Stimulated activated naive CD8-positive, alpha-beta T cell treated with anti-CD3 and anti-CD28 coated beads, Interleukin-15, Interleukin-2, amounts not matched to agents 100 U/mL and 50 U/mL, for 24 hours (primary cell): ENCODE measurements at regions not wholly inside any gene's neighbourhood (a gene's known extent, or its start where the extent isn't known, plus 50 kb on each side); places are given as distances from the start of the nearest gene placed in this dataset.

Source experiments
- ATAC-seq: fragments of 150-1000 bp; cut with Tn5 transposase; one replicate; pipeline ENCODE4 v1.10.0; 2021
- DNase-seq: peaks from one replicate; pipeline ENCODE4 v3.0.0; 2021

DNA sequence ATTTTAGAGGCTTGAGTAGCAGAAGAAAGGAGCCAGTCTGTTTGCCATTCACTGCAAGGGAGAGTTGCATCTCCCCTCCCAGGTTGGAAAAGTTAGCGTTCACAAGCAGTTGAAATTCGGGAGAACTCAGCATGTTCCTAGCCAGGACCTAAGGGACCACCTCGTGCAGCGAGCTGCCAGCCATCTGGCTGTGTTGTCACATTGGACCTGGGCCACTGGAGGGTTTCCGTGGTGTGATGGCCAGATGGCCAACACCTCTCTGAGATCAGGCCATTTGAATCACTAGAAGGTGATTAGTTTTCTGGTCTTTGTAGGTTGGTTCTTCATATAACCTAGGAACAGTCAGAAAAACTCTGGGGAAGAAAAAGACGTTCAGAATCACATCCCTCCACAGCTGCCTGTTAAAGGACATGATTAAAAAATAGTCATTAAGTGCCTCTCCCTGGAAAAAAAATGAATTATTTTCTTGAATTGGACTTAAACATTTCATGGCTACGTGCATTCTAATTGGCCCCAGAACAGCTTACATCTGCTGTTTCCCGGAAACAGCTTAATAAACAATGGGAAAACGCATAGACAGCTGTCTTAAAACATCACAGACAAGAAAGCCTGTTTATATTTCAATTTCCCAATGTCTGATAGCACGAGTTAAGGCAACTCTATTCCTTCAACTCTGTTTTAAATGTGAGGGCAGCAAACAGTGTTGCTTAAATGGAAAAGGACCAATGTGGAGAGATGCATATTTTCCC lies 303.9 kb downstream of the TENT4A start:
- DNase-seq (no peak), ATAC-seq (no peak)

- DNase-seq (no peak), ATAC-seq (no peak)
Measured at GRCh38 chr5:7018198-7018597, 305.0 kb downstream of the TENT4A start.

DNA sequence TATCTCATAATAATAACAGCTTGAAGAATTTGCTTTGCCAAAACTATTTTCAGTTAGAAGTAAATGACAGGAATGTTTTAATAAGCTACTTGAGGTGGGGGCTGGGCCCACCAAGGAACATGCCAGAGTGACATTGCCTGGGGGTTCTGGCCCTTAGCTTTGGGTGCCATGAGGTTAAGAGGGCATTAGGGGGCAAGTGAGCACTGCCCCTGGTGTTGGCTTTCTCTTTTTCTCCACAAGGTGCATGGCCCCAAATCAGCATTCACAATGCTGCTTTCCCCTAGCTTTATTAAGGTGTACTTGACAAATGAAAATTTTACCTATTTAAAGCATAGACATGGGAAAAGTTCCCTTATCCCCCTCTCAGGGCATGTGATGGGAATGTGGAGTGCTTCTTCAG lies 305.4 kb downstream of the TENT4A start:
- ATAC-seq = no peak
- DNase-seq = no peak

DNA sequence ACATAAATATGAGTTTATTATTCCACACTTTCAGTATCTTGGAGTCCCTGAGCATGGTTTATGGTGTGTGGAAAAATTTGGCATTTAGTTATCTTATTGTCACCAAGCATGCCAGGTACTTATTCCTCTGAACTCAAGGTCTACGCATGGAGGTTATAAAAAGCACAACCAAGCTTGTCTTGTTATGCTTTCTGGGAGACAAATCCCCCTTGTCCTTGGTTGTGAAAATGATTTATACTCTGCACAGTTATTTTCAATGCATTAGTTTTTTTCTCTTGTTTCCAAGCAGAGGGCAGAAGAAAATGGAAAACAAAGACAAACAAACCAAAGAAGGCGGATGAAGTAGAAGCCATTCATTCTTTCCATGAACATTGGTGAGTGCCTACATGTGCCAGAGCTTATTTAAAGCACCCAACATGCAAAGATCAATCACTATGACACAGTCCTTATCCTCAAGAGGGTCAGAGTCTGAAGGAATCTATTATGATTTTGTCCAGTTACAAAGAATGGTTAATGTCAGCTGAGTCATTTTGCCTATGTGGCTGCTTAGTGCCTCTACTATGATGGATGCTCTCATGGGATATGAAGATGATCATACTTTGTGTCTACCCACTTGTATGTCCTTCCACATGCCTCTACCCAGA lies 323.1 kb downstream of the TENT4A start:
- DNase-seq = no peak
- ATAC-seq = no peak

- ATAC-seq (no peak), DNase-seq (no peak)
Measured at GRCh38 chr5:7039074-7039473, 325.8 kb downstream of the TENT4A start.

DNA sequence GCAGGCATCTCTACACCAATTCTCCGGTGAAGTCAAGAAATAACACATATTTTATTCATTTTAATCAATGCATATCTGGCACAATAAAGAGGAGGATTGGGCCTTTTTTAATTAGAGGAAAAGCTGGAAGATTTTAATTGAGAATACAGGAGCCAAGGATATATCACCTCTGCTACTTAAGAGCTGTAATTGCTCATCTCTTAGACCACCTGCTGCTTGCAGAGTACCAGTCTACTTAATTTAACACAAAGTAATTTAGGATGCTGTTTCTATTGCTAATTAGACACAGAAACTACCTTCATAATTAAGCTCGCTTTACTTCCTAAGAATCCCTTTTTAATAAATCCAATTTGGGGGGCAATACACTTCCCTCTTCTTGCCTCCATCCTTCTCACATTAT lies 326.9 kb downstream of the TENT4A start:
- no peak for DNase-seq
- no peak for ATAC-seq

- no peak for ATAC-seq
- no peak for DNase-seq
Measured at GRCh38 chr5:7043797-7044196, 330.6 kb downstream of the TENT4A start.

DNA sequence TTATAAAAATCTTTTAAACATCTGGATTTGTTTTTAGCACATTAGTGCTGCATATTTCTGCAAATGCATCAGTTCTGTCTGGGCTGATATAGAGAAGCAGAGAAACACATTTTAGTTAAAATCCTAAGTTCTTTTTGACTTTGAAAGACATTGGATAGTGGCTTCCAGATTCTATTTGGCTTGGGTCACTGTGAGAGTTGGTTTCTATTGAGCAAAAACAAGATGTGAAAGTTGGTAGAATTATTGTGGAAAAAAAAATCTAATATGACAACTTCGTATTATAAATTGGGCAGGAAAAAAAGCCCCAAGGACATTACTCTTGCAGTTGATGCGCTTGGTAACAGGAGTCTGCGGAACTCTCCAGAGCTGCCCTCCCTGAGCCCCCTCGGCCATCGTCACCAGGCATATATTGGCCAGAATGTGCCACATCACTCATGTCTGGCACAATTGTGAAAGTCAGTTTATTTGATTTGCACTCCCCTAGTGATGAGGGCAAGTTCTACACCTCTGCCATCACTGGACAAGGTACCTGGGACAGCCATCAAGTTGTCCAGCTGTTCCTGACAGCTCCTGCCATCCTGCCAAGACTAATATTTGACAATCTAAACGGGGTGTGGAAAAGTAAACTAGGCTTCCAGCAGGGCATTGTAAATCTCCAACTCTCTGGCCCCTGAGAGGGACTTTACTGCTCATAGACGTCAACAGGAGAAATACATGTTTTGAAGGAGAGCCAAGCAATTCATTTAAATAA lies 334.5 kb downstream of the TENT4A start:
- no peak for ATAC-seq
- DNase-seq = no peak

DNA sequence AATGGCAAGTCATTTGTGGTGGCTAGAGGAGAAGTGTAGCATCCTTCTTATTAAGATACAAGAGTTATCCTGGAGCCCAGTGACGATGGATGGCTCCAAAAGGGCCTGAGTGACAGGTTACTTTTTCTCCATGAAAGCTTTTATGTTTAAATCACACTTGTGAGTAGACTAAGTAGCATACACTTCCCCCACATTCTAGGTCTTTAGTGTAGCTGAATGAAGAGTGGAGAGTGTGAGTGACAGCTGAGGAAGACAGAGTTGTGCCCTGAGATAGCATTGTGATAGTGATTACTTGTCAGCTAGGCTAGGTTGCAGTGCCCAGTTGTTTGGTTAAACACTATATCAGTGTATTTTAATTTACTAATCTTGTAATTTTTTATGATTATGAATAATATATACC lies 337.8 kb downstream of the TENT4A start:
- no peak for ATAC-seq

GRCh38 chr5:7053125-7053524 lies 339.9 kb downstream of the TENT4A start:
- ATAC-seq (no peak), DNase-seq (no peak)

More for the DNA sequence above, 337.8 kb downstream of the TENT4A start:
- no peak for DNase-seq

DNA sequence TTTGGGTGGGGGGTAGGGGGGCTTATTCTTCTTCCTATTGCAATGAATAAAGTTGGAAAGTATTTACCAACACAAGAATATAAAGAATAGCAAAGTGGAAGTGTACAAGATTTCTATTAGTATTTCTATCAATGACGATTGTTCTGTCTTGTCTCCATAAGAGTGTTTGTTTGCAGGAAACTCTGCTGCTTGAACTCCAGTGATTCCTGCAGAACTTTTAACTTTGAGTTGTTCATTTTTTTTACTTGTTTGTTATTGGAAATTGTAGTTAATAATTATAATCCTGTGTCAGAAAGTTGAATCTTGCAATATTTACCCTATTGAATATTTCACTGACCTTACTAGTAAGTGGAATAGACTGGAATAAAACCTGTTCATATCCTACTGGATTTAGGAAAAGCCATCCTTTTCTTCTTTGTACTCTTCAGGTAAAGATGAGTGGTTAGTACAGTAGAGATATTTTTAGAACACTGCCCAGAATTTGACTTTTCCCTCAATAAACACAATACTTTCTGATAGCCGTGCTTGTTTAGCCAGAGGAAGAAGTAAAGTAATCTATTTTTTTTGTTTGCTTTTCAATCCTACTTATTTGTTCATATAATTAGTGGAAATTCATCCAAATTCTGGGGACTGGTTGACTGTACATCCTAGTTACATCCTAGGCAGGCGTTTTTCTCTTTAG lies 340.4 kb downstream of the TENT4A start:
- DNase-seq (no peak), ATAC-seq (no peak)

DNA sequence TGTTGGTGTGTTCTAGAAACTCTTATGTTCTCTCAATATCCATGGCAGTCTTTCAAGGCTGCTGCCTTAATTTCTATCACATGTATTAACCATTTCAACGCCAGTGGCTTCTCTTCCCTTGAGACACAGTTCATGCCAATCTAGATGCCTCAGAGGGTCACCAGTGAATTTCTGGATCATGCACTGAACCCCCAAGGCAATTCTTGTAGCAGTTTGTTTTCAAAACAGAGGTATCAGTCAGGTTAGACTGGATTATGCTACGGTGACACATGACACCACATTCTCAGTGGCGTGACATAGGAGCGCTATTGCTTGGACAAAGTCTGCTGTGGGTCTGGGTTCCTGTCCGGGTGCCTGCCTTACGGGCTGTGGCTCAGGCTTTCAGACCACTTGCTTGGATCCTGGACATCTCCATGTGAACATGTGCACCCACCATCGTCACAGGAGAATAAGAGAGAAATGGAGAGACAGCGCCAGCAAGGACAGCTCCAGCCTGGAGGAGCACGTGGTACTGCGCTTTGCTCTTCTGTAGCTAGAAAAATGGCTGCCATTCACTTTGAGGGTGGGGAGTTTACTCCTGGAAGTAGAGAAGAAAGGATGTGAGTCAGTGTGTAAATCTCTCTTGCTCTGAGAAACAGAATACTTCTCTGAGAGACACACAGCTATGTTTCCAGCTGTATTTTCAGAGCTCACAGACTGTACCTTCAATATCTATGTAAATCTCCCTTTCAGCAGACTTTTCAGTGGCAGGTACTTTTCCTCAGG lies 329.3 kb upstream of the ADCY2 start:
- ATAC-seq (no peak), DNase-seq (no peak)

DNA sequence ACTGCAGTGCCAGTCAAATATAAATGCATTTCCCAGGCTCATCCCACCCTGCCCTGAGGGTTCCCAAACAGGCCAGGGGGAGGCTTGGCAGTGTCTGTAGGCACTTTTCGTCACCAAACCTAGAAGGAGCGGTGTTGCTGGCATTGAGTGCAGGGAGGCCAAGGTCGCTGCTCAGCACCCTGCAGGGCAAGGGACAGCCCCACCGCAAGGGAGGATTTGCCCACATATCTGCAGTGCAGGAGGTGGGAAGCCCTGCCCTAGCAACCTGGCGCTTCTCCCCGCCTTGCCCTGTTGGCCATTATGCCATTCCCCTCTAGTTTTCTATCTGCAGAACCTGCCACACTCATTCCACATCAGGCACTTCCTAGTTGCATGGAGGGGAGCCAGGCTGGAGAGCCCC lies 327.8 kb upstream of the ADCY2 start:
- ATAC-seq (no peak), DNase-seq (no peak)

- ATAC-seq (no peak), DNase-seq (no peak)
Measured at GRCh38 chr5:7068899-7069298, 327.0 kb upstream of the ADCY2 start.

- ATAC-seq (no peak), DNase-seq (no peak)
Measured at GRCh38 chr5:7072188-7072587, 323.8 kb upstream of the ADCY2 start.

DNA sequence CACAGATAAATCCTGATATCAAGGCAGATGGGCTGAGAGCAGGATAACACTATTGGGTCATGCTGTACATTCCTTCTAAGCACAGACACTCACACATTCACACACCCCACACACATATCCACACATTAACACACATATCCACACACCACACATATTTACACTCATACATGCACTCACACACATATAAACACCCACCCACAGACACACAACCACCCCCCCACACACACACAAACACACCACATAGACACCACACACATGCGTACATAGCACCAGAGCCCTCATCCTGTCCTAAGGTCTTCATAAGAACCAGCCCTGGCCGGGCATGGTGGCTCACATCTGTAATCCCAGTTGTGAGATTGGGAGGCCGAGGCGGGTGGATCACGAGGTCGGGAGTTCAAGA lies 322.3 kb upstream of the ADCY2 start:
- ATAC-seq (no peak), DNase-seq (no peak)

- ATAC-seq = no peak
Measured at GRCh38 chr5:7074176-7074575, 321.8 kb upstream of the ADCY2 start.

DNA sequence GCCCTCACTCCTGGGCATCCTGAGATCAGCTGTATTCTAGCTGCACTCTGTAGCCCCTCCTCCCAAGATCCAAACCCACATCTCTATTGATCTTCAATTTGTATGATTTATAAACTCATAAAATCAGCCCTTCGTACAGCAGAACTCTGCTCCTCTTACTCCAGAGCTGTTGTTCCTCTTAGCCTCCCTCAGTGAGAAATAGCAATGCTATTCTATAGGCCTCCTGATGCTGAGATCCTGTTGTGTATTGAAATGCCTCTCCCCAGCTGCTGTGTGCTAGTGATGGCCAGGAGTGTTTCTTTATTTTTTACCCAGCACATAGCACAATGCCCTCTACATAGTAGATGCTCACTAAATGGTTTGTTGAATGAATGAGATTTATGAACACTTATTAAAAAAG lies 320.5 kb upstream of the ADCY2 start:
- DNase-seq = no peak
- no peak for ATAC-seq

More at GRCh38 chr5:7074176-7074575, 321.8 kb upstream of the ADCY2 start:
- DNase-seq = no peak

- ATAC-seq (no peak), DNase-seq (no peak)
Measured at GRCh38 chr5:7078101-7078500, 317.8 kb upstream of the ADCY2 start.

DNA sequence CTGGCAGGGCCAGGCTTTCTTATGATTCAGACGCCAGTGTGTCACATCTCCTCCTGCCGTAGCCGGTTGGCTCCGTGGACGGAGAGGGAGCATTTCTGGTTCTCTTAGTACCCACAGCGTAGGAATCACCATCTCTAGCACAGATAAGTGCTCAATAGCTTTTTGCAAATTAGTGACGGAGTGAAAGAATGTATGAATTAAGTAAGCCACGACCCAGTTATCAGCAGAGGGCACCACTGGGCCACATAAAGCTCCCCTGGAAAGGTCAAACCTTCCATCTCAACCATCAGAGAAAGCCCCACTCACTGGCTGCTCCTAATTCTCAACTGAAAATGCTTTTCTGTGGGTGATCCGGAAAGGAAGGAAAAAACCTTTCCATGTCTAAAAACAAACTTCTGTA lies 317.0 kb upstream of the ADCY2 start:
- no peak for DNase-seq
- no peak for ATAC-seq

DNA sequence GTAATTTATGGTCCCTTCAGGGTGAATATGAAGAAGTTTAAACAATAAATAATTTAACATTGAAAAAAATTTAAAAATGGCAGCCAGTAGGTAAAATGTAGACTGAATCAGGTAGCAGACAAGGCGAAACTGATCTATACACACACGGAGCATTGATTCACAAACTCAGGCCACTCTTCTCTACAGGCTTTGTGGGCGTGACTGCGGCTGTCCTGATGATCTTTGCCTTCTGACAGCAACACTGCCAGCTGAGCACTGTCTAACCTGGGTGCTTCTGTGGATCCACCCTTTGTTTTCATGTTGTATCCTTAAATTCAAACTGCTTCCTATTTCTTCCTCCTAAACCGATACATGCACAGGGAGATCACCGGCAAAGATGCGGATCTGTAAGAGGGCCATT lies 315.4 kb upstream of the ADCY2 start:
- ATAC-seq (no peak), DNase-seq (no peak)

DNA sequence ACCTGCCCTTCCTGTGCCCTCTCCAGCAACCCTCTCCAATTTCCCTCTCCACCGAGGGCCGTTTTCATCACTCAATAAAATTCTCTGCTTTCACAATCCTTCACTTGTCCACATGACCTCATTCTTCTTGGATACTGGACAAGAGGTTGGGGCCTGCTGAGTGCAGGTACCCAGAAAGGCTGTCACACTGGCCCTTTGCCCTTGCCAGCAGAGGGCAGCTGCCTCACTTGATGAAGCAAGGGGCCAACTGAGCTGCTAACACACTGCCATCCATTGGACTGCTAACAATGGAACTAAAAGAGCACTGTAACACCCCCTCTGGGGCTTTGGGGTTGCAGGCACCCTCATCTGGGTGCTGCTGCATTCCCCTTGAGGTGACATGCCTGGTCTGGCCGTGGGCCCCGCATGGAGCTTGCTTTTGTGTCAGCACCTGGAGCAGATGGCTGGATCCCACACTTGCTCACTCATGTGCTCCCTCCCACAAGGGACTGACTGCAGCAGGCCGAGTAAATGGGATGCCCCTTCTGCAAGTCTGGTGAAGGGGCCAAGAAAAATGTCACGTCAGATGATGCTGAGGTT lies 308.1 kb upstream of the ADCY2 start:
- ATAC-seq (no peak), DNase-seq (no peak)
